IPS-20b (cell line): ENCODE measurements at regions not wholly inside any gene's neighbourhood (a gene's known extent, or its start where the extent isn't known, plus 50 kb on each side); places are given as distances from the start of the nearest gene placed in this dataset.
"Not testable (repeated sequence)": the region's sequence is repeated elsewhere in the genome, so short reads cannot be mapped to it uniquely, and the experiment has no call there.

Source experiments
- H3K27ac ChIP-seq: one replicate; pipeline ENCODE4 v1.5.1; 2013; ENCODE audit warnings: low read length
- H3K27me3 ChIP-seq: 2 replicates; pipeline ENCODE4 v1.6.1; 2013; ENCODE audit warnings: mild to moderate bottlenecking, low read length, inconsistent platforms; ENCODE audit not compliant: insufficient read depth
- H3K36me3 ChIP-seq: 2 replicates; pipeline ENCODE4 v1.6.1; 2013; ENCODE audit warnings: low read depth, mild to moderate bottlenecking, inconsistent platforms, low read length, moderate library complexity; ENCODE audit not compliant: insufficient read depth
- H3K4me1 ChIP-seq: 2 replicates; pipeline ENCODE4 v1.6.1; 2013; ENCODE audit warnings: mild to moderate bottlenecking, control low read depth, inconsistent platforms, low read length, moderate library complexity; ENCODE audit not compliant: insufficient read depth
- H3K4me3 ChIP-seq: 2 replicates; pipeline ENCODE4 v1.5.1; 2013; ENCODE audit warnings: mild to moderate bottlenecking, low read length, inconsistent platforms
- H3K9ac ChIP-seq: 2 replicates; pipeline ENCODE4 v1.6.1; 2013; ENCODE audit warnings: low read depth, mild to moderate bottlenecking, inconsistent platforms, low read length, moderate library complexity
- H3K9me3 ChIP-seq: 2 replicates; pipeline ENCODE4 v1.6.1; 2013; ENCODE audit warnings: mild to moderate bottlenecking, low read depth, low read length, inconsistent platforms; ENCODE audit not compliant: insufficient read depth

DNA sequence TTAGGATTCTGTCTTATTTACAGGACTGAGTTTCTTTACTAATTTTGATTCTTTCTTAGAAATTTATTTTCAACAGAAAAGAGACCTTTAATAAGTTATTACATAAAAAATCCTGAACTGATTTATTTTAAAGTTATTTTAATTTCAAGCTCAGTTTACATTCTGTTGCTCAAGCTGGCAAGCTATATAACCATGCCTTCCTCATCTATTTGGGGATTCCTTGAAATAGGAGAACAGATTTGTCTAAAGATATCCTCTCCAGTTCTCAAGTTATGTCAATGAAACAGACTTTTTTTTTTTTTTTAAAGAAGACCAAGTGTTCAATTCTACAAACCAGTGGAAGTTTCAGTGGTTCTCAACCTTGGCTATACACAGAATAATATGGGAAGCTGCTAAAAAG, 103.3 kb upstream of the TRHDE start:
- Histone ChIP-seq H3K4me1 (no peaks in the 10 kb centered on the region), H3K27me3 (no peaks in the 10 kb centered on the region), H3K27ac (no peak overlapping the region), H3K4me3 (no peak overlapping the region), H3K36me3 (no peaks in the 10 kb centered on the region), H3K9ac (no peak overlapping the region), H3K9me3 (no peaks in the 10 kb centered on the region)

DNA sequence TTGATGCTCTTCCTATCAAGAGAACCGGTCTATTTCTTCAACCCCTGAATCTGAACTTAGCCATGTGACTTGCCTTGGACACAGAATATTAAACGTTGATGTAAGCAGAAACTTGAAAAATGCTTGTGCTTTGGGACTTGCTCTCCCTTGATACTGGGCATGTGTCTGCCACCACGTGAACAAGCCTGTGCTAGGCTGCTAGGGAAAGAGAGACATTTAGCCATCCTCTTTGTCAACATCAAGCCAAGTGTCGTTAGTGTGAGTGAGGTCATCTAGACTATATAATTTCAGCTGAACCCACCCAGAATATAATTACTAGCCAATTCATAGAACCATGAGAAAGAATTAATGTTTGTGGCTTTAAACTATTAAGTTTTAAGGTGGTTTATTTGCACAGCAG, 98.2 kb upstream of the TRHDE start:
- H3K27ac ChIP-seq = no peak overlapping the region
- no peaks in the 10 kb centered on the region for H3K27me3 ChIP-seq
- H3K9me3 ChIP-seq = no peaks in the 10 kb centered on the region
- no peak overlapping the region for H3K9ac ChIP-seq
- no peaks in the 10 kb centered on the region for H3K36me3 ChIP-seq
- H3K4me1 ChIP-seq = no peaks in the 10 kb centered on the region
- H3K4me3 ChIP-seq = no peak overlapping the region

GRCh38 chr12:72178244-72178643, 93.9 kb upstream of the TRHDE start:
- Histone ChIP-seq H3K4me1 (no peaks in the 10 kb centered on the region), H3K36me3 (no peaks in the 10 kb centered on the region), H3K27me3 (no peaks in the 10 kb centered on the region), H3K4me3 (no peak overlapping the region), H3K27ac (no peak overlapping the region), H3K9ac (no peak overlapping the region), H3K9me3 (no peaks in the 10 kb centered on the region)

- H3K27ac ChIP-seq = no peak overlapping the region
- H3K9ac ChIP-seq = no peak overlapping the region
- no peak overlapping the region for H3K4me3 ChIP-seq
- H3K36me3 ChIP-seq = no peaks in the 10 kb centered on the region
- no peaks in the 10 kb centered on the region for H3K9me3 ChIP-seq
- no peaks in the 10 kb centered on the region for H3K27me3 ChIP-seq
- H3K4me1 ChIP-seq = no peaks in the 10 kb centered on the region
Observed at GRCh38 chr12:72178871-72179270, 93.3 kb upstream of the TRHDE start.

GRCh38 chr12:72179841-72180240, 92.3 kb upstream of the TRHDE start:
- Histone ChIP-seq H3K9me3 (no peaks in the 10 kb centered on the region), H3K4me1 (no peaks in the 10 kb centered on the region), H3K4me3 (no peak overlapping the region), H3K36me3 (no peaks in the 10 kb centered on the region), H3K9ac (no peak overlapping the region), H3K27me3 (no peaks in the 10 kb centered on the region), H3K27ac (no peak overlapping the region)

GRCh38 chr12:72184971-72185533, 87.1 kb upstream of the TRHDE start:
- H3K36me3 ChIP-seq, H3K4me3 ChIP-seq, H3K9me3 ChIP-seq, H3K9ac ChIP-seq, H3K27ac ChIP-seq, H3K27me3 ChIP-seq, H3K4me1 ChIP-seq: not testable (repeated sequence)

- H3K27me3 ChIP-seq = no peaks in the 10 kb centered on the region
- no peaks in the 10 kb centered on the region for H3K9me3 ChIP-seq
- H3K4me3 ChIP-seq = no peak overlapping the region
- H3K27ac ChIP-seq = no peak overlapping the region
- peaks cover 20% of the 10 kb centered on the region; the same call in 1 of the 2 replicates for H3K4me1 ChIP-seq
- no peak overlapping the region for H3K9ac ChIP-seq
- H3K36me3 ChIP-seq = no peaks in the 10 kb centered on the region
Observed at GRCh38 chr12:72189266-72189665, 82.9 kb upstream of the TRHDE start.

- Histone ChIP-seq H3K4me3 (no peak overlapping the region), H3K36me3 (no peaks in the 10 kb centered on the region)
Observed at GRCh38 chr12:72191761-72192160, 80.4 kb upstream of the TRHDE start.

GRCh38 chr12:72197790-72198189, 74.4 kb upstream of the TRHDE start:
- H3K9me3 ChIP-seq = peaks cover 4% of the 10 kb centered on the region; the same call in 1 of the 2 replicates
- H3K27ac ChIP-seq = no peak overlapping the region
- peaks cover 7% of the 10 kb centered on the region; the same call in 1 of the 2 replicates for H3K4me1 ChIP-seq
- H3K4me3 ChIP-seq = no peak overlapping the region
- H3K36me3 ChIP-seq = no peaks in the 10 kb centered on the region
- H3K27me3 ChIP-seq = no peaks in the 10 kb centered on the region
- H3K9ac ChIP-seq = no peak overlapping the region

More at GRCh38 chr12:72191761-72192160, 80.4 kb upstream of the TRHDE start:
- Histone ChIP-seq H3K9me3 (peaks cover 4% of the 10 kb centered on the region; the same call in 1 of the 2 replicates), H3K27ac (no peak overlapping the region), H3K4me1 (peaks cover 20% of the 10 kb centered on the region; the same call in 1 of the 2 replicates), H3K27me3 (no peaks in the 10 kb centered on the region), H3K9ac (no peak overlapping the region)

GRCh38 chr12:72201457-72201856, 70.7 kb upstream of the TRHDE start:
- Histone ChIP-seq H3K9ac (no peak overlapping the region), H3K4me3 (no peak overlapping the region), H3K27me3 (no peaks in the 10 kb centered on the region), H3K9me3 (no peaks in the 10 kb centered on the region), H3K27ac (no peak overlapping the region), H3K36me3 (no peaks in the 10 kb centered on the region), H3K4me1 (no peaks in the 10 kb centered on the region)

- H3K36me3 ChIP-seq = no peaks in the 10 kb centered on the region
- peaks cover 12% of the 10 kb centered on the region for H3K4me1 ChIP-seq
- H3K9me3 ChIP-seq = no peaks in the 10 kb centered on the region
- H3K27me3 ChIP-seq = no peaks in the 10 kb centered on the region
- no peak overlapping the region for H3K4me3 ChIP-seq
- H3K9ac ChIP-seq = no peak overlapping the region
- no peak overlapping the region for H3K27ac ChIP-seq
Observed at GRCh38 chr12:72203764-72204335, 68.3 kb upstream of the TRHDE start.

DNA sequence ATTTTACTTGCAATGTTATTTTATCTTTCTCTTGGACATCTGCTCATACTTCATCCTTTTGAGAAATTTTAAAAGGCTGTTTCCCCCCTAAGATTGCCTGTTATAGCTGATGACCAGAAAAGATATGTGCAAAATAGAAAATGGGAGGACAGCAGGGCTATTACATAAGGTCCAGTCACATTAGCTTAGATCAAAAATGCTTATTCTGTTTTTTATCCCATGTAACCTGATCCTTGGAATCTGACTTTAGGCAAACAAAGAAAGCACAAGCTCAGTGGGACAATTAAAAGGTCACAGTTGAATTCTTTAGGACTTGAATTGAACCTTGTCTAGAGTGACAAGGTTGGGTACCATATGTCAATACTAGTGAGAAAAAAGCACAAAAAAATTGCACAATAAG, 65.1 kb upstream of the TRHDE start:
- Histone ChIP-seq H3K36me3 (no peaks in the 10 kb centered on the region), H3K27ac (no peak overlapping the region), H3K4me3 (no peak overlapping the region), H3K9ac (no peak overlapping the region), H3K4me1 (peaks cover 12% of the 10 kb centered on the region), H3K27me3 (no peaks in the 10 kb centered on the region), H3K9me3 (no peaks in the 10 kb centered on the region)
